ENCODE measurements at regions not wholly inside any gene's neighbourhood (a gene's known extent, or its start where the extent isn't known, plus 50 kb on each side); places are given as distances from the start of the nearest gene placed in this dataset.

- TF ChIP-seq POLR2A (IDR thresholded peaks at IDR 0.05; ENCODE audit: extremely low read depth, insufficient read length) (no peak), MYC (IDR thresholded peaks at IDR 0.05; ENCODE audit: low read depth, low read length) (no peak), MAX (IDR thresholded peaks at IDR 0.05; ENCODE audit: low read depth, low read length) (no peak), CTCF (IDR thresholded peaks at IDR 0.05; ENCODE audit: low read depth, low read length) (no peak)
- DNase-seq (ENCODE audit: low read depth): no peak
Measured at GRCh38 chr22:27089264-27089663, 431.9 kb downstream of the MIAT start.

GRCh38 chr22:27090611-27091011 is 433.2 kb downstream of the MIAT start:
- H3K4me3 ChIP-seq (ENCODE audit: low read depth, low read length): no peak overlapping the region
- TF ChIP-seq MAX (IDR thresholded peaks at IDR 0.05; ENCODE audit: low read depth, low read length) (no peak), POLR2A (IDR thresholded peaks at IDR 0.05; ENCODE audit: extremely low read depth, insufficient read length) (no peak), CTCF (IDR thresholded peaks at IDR 0.05; ENCODE audit: low read depth, low read length) (no peak), MYC (IDR thresholded peaks at IDR 0.05; ENCODE audit: low read depth, low read length) (no peak)

More at GRCh38 chr22:27089264-27089663, 431.9 kb downstream of the MIAT start:
- H3K4me3 ChIP-seq (ENCODE audit: low read depth, low read length): no peak overlapping the region

GRCh38 chr22:27093422-27093821 is 436.0 kb downstream of the MIAT start:
- DNase-seq (ENCODE audit: low read depth): no peak
- TF ChIP-seq POLR2A (IDR thresholded peaks at IDR 0.05; ENCODE audit: extremely low read depth, insufficient read length): no peak
- no peak for TF ChIP-seq MYC (IDR thresholded peaks at IDR 0.05; ENCODE audit: low read depth, low read length)
- TF ChIP-seq MAX (IDR thresholded peaks at IDR 0.05; ENCODE audit: low read depth, low read length): no peak
- no peak for TF ChIP-seq CTCF (IDR thresholded peaks at IDR 0.05; ENCODE audit: low read depth, low read length)
- no peak overlapping the region for H3K4me3 ChIP-seq (ENCODE audit: low read depth, low read length)

More at GRCh38 chr22:27090611-27091011, 433.2 kb downstream of the MIAT start:
- DNase-seq (ENCODE audit: low read depth): no peak

- no peak for TF ChIP-seq POLR2A (IDR thresholded peaks at IDR 0.05; ENCODE audit: extremely low read depth, insufficient read length)
- no peak for TF ChIP-seq CTCF (IDR thresholded peaks at IDR 0.05; ENCODE audit: low read depth, low read length)
- no peak for TF ChIP-seq MYC (IDR thresholded peaks at IDR 0.05; ENCODE audit: low read depth, low read length)
- TF ChIP-seq MAX (IDR thresholded peaks at IDR 0.05; ENCODE audit: low read depth, low read length): no peak
- DNase-seq (ENCODE audit: low read depth): no peak
Measured at GRCh38 chr22:27094633-27095308, 437.4 kb downstream of the MIAT start.

GRCh38 chr22:27097506-27097905 is 440.1 kb downstream of the MIAT start:
- no peak for DNase-seq (ENCODE audit: low read depth)
- H3K4me3 ChIP-seq (ENCODE audit: low read depth, low read length): no peak overlapping the region
- TF ChIP-seq CTCF (IDR thresholded peaks at IDR 0.05; ENCODE audit: low read depth, low read length): no peak
- TF ChIP-seq POLR2A (IDR thresholded peaks at IDR 0.05; ENCODE audit: extremely low read depth, insufficient read length): no peak
- TF ChIP-seq MAX (IDR thresholded peaks at IDR 0.05; ENCODE audit: low read depth, low read length): no peak
- TF ChIP-seq MYC (IDR thresholded peaks at IDR 0.05; ENCODE audit: low read depth, low read length): no peak

More at GRCh38 chr22:27094633-27095308, 437.4 kb downstream of the MIAT start:
- no peak overlapping the region for H3K4me3 ChIP-seq (ENCODE audit: low read depth, low read length)

Data from NB4 (cell line).